ENCODE measurements at regions not wholly inside any gene's neighbourhood (a gene's known extent, or its start where the extent isn't known, plus 50 kb on each side); places are given as distances from the start of the nearest gene placed in this dataset.
"Not testable (repeated sequence)": the region's sequence is repeated elsewhere in the genome, so short reads cannot be mapped to it uniquely, and the experiment has no call there.

DNA sequence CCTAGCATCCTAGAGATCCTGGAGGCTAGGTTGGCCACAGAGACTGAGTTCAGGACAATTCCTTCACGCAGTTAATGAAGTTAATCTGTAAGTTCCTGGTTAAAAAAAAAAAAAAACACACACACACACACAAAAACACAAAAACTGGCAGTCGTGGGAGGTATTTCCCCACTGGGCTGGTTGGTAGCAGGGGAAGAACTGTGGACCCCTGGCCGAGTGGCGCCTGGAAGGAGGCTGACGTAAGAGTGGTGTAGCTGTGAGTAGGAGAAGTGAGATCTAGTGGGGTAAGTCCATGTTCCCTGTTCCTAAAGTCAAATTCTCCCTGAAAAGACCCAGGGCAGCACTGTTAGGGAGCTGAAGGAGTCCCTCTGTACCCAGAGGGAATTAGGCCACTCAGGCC lies 461.0 kb upstream of the ZNG1F start:
- DNase-seq (ENCODE audit: low read depth); H3K4me3 ChIP-seq (ENCODE audit: low read depth, low read length): not testable (repeated sequence)

DNA sequence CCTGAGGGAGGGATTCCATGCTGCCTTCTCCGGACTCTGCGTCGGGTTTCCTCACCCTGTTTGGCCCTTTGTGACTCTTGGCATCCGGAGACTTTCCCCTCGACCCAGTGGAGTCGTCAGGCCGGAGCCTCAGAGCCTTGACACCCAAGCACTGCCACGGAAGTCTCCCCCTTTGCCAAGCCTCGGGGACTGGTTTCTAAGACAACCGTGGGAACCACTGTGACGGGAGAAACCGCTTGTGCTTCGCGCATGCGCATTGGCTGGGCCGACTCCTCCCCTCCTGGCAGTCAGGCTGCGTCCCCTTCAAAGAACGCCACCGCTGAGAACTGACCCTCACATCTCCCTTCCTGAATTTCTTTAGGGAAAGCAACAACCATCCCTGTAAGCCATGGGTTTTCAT lies 459.4 kb upstream of the ZNG1F start:
- not testable (repeated sequence) for DNase-seq (ENCODE audit: low read depth); H3K4me3 ChIP-seq (ENCODE audit: low read depth, low read length)

DNA sequence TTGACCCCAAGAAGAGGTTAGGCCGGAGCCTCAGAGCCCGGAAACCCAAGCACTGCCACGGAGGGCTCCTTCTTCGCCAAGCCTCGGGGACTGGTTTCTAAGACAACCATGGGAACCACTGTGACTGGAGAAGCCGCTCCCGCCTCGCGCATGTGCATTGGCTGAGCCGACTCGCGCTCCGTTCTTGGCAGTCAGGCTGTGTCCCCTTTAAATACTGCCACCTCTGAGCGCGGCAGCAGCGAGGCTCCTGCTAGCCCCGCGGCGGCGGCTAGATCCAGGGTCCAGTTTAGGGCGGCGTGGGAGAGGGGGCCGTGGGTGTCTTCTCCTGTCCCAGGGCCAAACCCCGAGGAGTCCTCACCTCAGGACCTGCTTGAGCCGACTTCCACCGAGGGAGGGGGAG lies 457.1 kb upstream of the ZNG1F start:
- not testable (repeated sequence) for DNase-seq (ENCODE audit: low read depth); H3K4me3 ChIP-seq (ENCODE audit: low read depth, low read length)

DNA sequence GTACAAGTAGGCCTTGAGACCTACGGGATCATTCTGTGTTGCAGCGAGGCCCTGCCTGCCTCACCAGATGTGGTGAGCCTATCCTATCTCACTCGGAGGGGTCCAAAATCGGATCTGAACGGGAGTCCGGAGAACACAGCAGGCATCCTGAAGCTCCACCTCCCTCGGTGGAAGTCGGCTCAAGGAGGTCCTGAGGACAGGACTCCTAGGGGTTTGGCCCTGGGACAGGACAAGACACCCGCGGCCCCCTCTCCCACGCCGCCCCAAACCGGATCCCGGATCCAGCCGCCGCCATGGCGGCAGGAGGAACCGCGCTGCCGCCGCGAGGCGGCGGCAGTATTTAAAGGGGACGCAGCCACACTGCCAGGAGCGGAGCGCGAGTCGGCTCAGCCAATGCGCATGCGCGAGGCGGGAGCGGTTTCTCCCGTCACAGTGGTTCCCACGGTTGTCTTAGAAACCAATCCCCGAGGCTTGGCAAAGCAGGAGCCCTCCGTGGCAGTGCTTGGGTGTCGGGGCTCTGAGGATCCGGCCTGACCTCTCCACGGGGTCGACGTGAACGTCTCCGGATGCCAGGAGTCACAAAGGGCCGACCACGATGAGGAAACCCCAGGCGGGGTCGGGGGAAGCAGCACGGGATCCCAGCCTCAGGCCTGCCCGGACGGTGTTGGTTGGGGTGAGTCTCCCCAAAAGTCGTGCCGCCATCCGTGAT lies 454.6 kb upstream of the ZNG1F start:
- H3K4me3 ChIP-seq (ENCODE audit: low read depth, low read length): not testable (repeated sequence)
- DNase-seq (ENCODE audit: low read depth): peak; percentile 43

DNA sequence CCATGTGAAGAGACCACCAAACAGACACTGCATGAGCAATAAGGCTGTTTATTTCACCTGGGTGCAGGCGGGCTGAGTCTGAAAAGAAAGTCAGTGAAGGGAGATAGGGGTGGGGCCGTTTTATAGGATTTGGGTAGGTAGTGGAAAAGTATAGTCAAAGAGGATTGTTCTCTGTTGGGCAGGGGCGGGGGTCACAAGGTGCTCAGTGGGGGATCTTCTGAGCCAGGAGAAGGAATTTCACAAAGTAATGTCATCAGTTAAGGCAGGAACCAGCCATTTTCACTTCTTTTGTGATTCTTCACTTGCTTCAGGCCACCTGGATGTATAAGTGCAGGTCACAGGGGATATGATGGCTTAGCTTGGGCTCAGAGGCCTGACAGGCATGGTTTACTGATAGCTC lies 444.6 kb upstream of the ZNG1F start:
- H3K4me3 ChIP-seq (ENCODE audit: low read depth, low read length); DNase-seq (ENCODE audit: low read depth): not testable (repeated sequence)

DNA sequence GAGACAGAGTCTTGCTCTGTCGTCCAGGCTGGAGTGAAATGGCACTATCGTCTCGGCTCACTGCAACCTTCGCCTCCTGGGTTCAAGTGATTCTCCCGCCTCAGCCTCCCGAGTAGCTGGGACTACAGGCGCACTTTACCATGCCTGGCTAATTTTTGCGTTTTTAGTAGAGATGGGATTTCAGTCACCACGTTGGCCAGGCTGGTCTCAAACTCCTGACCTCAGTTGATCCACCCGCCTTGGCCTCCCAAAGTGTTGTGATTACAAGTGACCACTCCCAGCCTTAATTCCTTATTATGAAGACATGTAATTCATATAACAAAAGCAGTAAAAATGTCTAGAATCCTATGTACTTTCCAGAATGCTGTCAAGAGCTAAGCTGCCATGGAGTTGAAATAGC lies 434.5 kb upstream of the ZNG1F start:
- not testable (repeated sequence) for DNase-seq (ENCODE audit: low read depth); H3K4me3 ChIP-seq (ENCODE audit: low read depth, low read length)

DNA sequence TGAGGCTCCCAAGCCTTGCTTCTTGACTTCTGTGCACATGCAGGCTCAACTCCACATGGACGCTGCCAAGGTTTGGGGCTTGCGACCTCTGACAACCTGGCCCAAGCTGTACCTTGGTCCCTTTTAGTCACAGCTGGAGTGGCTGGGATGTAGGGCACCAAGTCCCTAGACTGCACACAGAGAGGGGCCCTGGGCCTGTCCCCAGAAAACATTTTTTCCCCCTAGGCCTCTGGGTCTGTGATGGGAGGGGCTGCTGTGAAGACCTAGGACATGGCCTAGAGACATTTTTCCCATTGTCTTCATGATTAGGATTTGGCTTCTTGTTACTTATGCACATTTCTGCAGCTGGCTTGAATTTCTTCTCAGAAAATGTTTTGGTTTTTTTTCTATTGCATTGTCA lies 430.1 kb upstream of the ZNG1F start:
- H3K4me3 ChIP-seq (ENCODE audit: low read depth, low read length); DNase-seq (ENCODE audit: low read depth): not testable (repeated sequence)

DNA sequence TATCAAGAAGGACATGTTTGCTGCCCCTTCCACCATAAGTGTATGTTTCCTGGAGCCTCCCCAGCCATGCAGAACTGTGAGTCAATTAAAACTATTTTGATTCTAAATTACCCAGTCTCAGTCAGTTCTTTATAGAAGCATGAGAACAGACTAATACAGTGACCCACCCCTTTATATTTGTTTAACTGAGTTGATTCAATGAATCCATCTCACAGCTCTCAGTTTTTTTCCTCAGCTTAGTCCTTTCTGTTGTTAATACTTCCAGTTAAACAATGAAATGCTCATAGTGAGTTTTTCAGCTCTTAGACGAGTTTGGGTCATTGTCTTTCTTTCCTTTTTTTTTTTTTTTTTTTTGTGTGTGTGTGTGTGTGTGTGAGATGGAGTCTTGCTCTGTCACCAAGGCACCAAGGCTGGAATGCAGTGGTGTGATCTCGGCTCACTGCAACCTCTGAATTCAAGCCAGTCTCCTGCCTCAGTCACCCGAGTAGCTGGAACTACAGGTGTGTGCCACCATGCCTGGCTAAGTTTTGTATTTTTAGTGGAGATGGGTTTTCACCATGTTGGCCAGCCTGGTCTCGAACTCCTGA lies 417.9 kb upstream of the ZNG1F start:
- not testable (repeated sequence) for DNase-seq (ENCODE audit: low read depth); H3K4me3 ChIP-seq (ENCODE audit: low read depth, low read length)

DNA sequence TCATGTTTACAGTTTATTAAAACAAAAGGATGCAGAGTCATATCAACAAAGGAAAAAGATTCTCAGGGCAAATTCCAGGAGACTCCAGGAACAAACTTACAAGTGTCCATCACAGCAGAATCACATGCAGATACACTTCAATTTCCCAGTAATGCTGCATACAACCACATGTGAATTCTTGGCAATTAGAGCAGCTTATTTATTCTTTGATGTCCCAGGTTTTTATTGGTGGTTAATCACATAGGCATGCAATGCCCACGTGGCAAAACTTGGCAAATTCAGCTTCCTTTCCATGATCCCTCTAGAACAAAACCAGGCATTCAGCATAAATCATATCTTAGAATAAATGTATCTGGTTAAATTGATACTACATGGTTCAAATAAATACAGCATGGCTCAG lies 376.5 kb upstream of the ZNG1F start:
- DNase-seq (ENCODE audit: low read depth); H3K4me3 ChIP-seq (ENCODE audit: low read depth, low read length): not testable (repeated sequence)

All from NB4 (cell line).